BE2C (cell line): ENCODE measurements at regions not wholly inside any gene's neighbourhood (a gene's known extent, or its start where the extent isn't known, plus 50 kb on each side); places are given as distances from the start of the nearest gene placed in this dataset.

Experiments
- DNase-seq: peaks from one replicate; pipeline ENCODE4 v3.0.0-alpha.2; 2020
- H3K27me3 ChIP-seq: fragments of 250-450 bp; sonication (Bioruptor Pico); 2 replicates; pipeline ENCODE4 v1.5.1; 2020; ENCODE audit warnings: mild to moderate bottlenecking
- H3K36me3 ChIP-seq: fragments of 250-450 bp; sonication (Bioruptor Pico); 2 replicates; pipeline ENCODE4 v1.5.1; 2020; ENCODE audit warnings: mild to moderate bottlenecking
- H3K4me1 ChIP-seq: fragments of 250-450 bp; sonication (Bioruptor Pico); 2 replicates; pipeline ENCODE4 v1.5.1; 2020
- H3K4me3 ChIP-seq: 2 replicates; pipeline ENCODE4 v1.5.1; 2011; ENCODE audit warnings: low read depth, low read length
- H3K9me3 ChIP-seq: fragments of 250-450 bp; sonication (Bioruptor Pico); 2 replicates; pipeline ENCODE4 v1.5.1; 2020
- CTCF ChIP-seq: IDR thresholded peaks from 2 replicates; pipeline ENCODE4 v1.5.1; 2012; ENCODE audit warnings: mild to moderate bottlenecking, low read depth, low read length

GRCh38 chr11:130771708-130772107 lies 144.6 kb downstream of the SNX19 start:
- Histone ChIP-seq H3K9me3 (no peaks in the 10 kb centered on the region), H3K4me1 (no peaks in the 10 kb centered on the region), H3K36me3 (no peaks in the 10 kb centered on the region), H3K4me3 (no peak overlapping the region), H3K27me3 (no peaks in the 10 kb centered on the region)
- TF ChIP-seq CTCF, result no peak
- no peak for DNase-seq

GRCh38 chr11:130772266-130773227 lies 143.7 kb downstream of the SNX19 start:
- TF ChIP-seq CTCF, result no peak

GRCh38 chr11:130773244-130773820 lies 142.9 kb downstream of the SNX19 start:
- no peak for DNase-seq
- H3K4me1 ChIP-seq, result no peaks in the 10 kb centered on the region
- no peaks in the 10 kb centered on the region for H3K36me3 ChIP-seq
- H3K27me3 ChIP-seq, result no peaks in the 10 kb centered on the region
- H3K9me3 ChIP-seq, result no peaks in the 10 kb centered on the region
- TF ChIP-seq CTCF, result no peak
- no peak overlapping the region for H3K4me3 ChIP-seq

More at GRCh38 chr11:130772266-130773227, 143.7 kb downstream of the SNX19 start:
- no peak for DNase-seq
- no peaks in the 10 kb centered on the region for H3K27me3 ChIP-seq
- no peaks in the 10 kb centered on the region for H3K9me3 ChIP-seq
- H3K36me3 ChIP-seq, result no peaks in the 10 kb centered on the region
- no peaks in the 10 kb centered on the region for H3K4me1 ChIP-seq
- no peak overlapping the region for H3K4me3 ChIP-seq

- Histone ChIP-seq H3K27me3 (no peaks in the 10 kb centered on the region), H3K36me3 (no peaks in the 10 kb centered on the region), H3K9me3 (no peaks in the 10 kb centered on the region), H3K4me1 (no peaks in the 10 kb centered on the region), H3K4me3 (no peak overlapping the region)
- no peak for TF ChIP-seq CTCF
- DNase-seq, result peak; percentile 22
These were observed 141.6 kb downstream of the SNX19 start for GRCh38 chr11:130774703-130775102.

GRCh38 chr11:130775306-130776060 lies 140.8 kb downstream of the SNX19 start:
- H3K4me3 ChIP-seq, result no peak overlapping the region
- TF ChIP-seq CTCF, result no peak
- DNase-seq, result no peak
- no peaks in the 10 kb centered on the region for H3K27me3 ChIP-seq
- H3K36me3 ChIP-seq, result no peaks in the 10 kb centered on the region
- H3K4me1 ChIP-seq, result no peaks in the 10 kb centered on the region
- H3K9me3 ChIP-seq, result no peaks in the 10 kb centered on the region
